ENCODE measurements at regions not wholly inside any gene's neighbourhood (a gene's known extent, or its start where the extent isn't known, plus 50 kb on each side); places are given as distances from the start of the nearest gene placed in this dataset.

GRCh38 chr5:124192716-124193115, 553.7 kb downstream of the ZNF608 start:
- ChIA-PET POLR2A (no interaction called here), CTCF (no interaction called here)
- DNase-seq (ENCODE audit: extremely low spot score), result no peak
- TF ChIP-seq CTCF (IDR thresholded peaks at IDR 0.05; ENCODE audit: control extremely low read depth, extremely low read depth, low read depth, missing control alignments), result no peak

- ChIA-PET POLR2A (no interaction called here), CTCF (no interaction called here)
- DNase-seq (ENCODE audit: extremely low spot score), result no peak
- TF ChIP-seq CTCF (IDR thresholded peaks at IDR 0.05; ENCODE audit: control extremely low read depth, extremely low read depth, low read depth, missing control alignments), result no peak
These were observed 560.7 kb downstream of the ZNF608 start for GRCh38 chr5:124185716-124186115.

GRCh38 chr5:124182133-124182532, 564.3 kb downstream of the ZNF608 start:
- CTCF ChIA-PET, result interaction anchor here (1.1 kb wide), 1 partner anchor 13 kb away, joined by 3 read pairs; no protein-coding TSS in a partner anchor
- no peak for DNase-seq (ENCODE audit: extremely low spot score)
- no peak for TF ChIP-seq CTCF (IDR thresholded peaks at IDR 0.05; ENCODE audit: control extremely low read depth, extremely low read depth, low read depth, missing control alignments)
- POLR2A ChIA-PET, result no interaction called here

- POLR2A ChIA-PET, result no interaction called here
- CTCF ChIA-PET, result interaction anchor here (1.0 to 1.1 kb wide), 2 partner anchors 13 to 15 kb away, joined by 3 read pairs; no protein-coding TSS in a partner anchor
These were observed 565.5 kb downstream of the ZNF608 start for GRCh38 chr5:124180875-124181461.

GRCh38 chr5:124180299-124180874, 566.1 kb downstream of the ZNF608 start:
- ChIA-PET POLR2A (no interaction called here), CTCF (no interaction called here)
- TF ChIP-seq CTCF (IDR thresholded peaks at IDR 0.05; ENCODE audit: control extremely low read depth, extremely low read depth, low read depth, missing control alignments), result no peak
- no peak for DNase-seq (ENCODE audit: extremely low spot score)

More at GRCh38 chr5:124180875-124181461, 565.5 kb downstream of the ZNF608 start:
- DNase-seq (ENCODE audit: extremely low spot score), result no peak
- TF ChIP-seq CTCF (IDR thresholded peaks at IDR 0.05; ENCODE audit: control extremely low read depth, extremely low read depth, low read depth, missing control alignments), result no peak

- no peak for TF ChIP-seq CTCF (IDR thresholded peaks at IDR 0.05; ENCODE audit: control extremely low read depth, extremely low read depth, low read depth, missing control alignments)
- no peak for DNase-seq (ENCODE audit: extremely low spot score)
- CTCF ChIA-PET, result no interaction called here
- POLR2A ChIA-PET, result no interaction called here
These were observed 566.6 kb downstream of the ZNF608 start for GRCh38 chr5:124179819-124180218.
